ENCODE measurements at regions not wholly inside any gene's neighbourhood (a gene's known extent, or its start where the extent isn't known, plus 50 kb on each side); places are given as distances from the start of the nearest gene placed in this dataset.

- Histone ChIP-seq H3K9me3 (ENCODE audit: control insufficient read depth, insufficient read depth, low read length) (no peaks in the 10 kb centered on the region), H3K27me3 (ENCODE audit: control insufficient read depth, insufficient read depth, low read length) (no peaks in the 10 kb centered on the region), H3K4me3 (ENCODE audit: low read depth, low read length) (no peak overlapping the region), H3K27ac (ENCODE audit: low read depth, low read length) (no peak overlapping the region)
- CTCF ChIA-PET = no interaction called here
- POLR2A ChIA-PET = no interaction called here
- no peak for TF ChIP-seq CTCF (IDR thresholded peaks at IDR 0.05; ENCODE audit: low read depth, low read length)
- DNase-seq (ENCODE audit: low read depth, low spot score) = no peak
Observed at GRCh38 chr4:14583331-14583730, 418.9 kb upstream of the CPEB2 start.

- Histone ChIP-seq H3K27me3 (ENCODE audit: control insufficient read depth, insufficient read depth, low read length) (no peaks in the 10 kb centered on the region), H3K9me3 (ENCODE audit: control insufficient read depth, insufficient read depth, low read length) (no peaks in the 10 kb centered on the region), H3K4me3 (ENCODE audit: low read depth, low read length) (no peak overlapping the region), H3K27ac (ENCODE audit: low read depth, low read length) (no peak overlapping the region)
- ChIA-PET CTCF (no interaction called here), POLR2A (no interaction called here)
- TF ChIP-seq CTCF (IDR thresholded peaks at IDR 0.05; ENCODE audit: low read depth, low read length) = no peak
- no peak for DNase-seq (ENCODE audit: low read depth, low spot score)
Observed at GRCh38 chr4:14583752-14584151, 418.5 kb upstream of the CPEB2 start.

GRCh38 chr4:14592950-14593349, 409.3 kb upstream of the CPEB2 start:
- Histone ChIP-seq H3K27me3 (ENCODE audit: control insufficient read depth, insufficient read depth, low read length) (no peaks in the 10 kb centered on the region), H3K4me3 (ENCODE audit: low read depth, low read length) (no peak overlapping the region), H3K27ac (ENCODE audit: low read depth, low read length) (no peak overlapping the region), H3K9me3 (ENCODE audit: control insufficient read depth, insufficient read depth, low read length) (peaks cover 2% of the 10 kb centered on the region; the same call in 1 of the 2 replicates)
- ChIA-PET CTCF (no interaction called here), POLR2A (no interaction called here)
- no peak for TF ChIP-seq CTCF (IDR thresholded peaks at IDR 0.05; ENCODE audit: low read depth, low read length)
- no peak for DNase-seq (ENCODE audit: low read depth, low spot score)

- TF ChIP-seq CTCF (IDR thresholded peaks at IDR 0.05; ENCODE audit: low read depth, low read length) = no peak
- CTCF ChIA-PET = no interaction called here
- DNase-seq (ENCODE audit: low read depth, low spot score) = no peak
- no peak overlapping the region for H3K27ac ChIP-seq (ENCODE audit: low read depth, low read length)
- no peaks in the 10 kb centered on the region for H3K27me3 ChIP-seq (ENCODE audit: control insufficient read depth, insufficient read depth, low read length)
- H3K4me3 ChIP-seq (ENCODE audit: low read depth, low read length) = no peak overlapping the region
- H3K9me3 ChIP-seq (ENCODE audit: control insufficient read depth, insufficient read depth, low read length) = no peaks in the 10 kb centered on the region
- POLR2A ChIA-PET = no interaction called here
Observed at GRCh38 chr4:14596028-14596427, 406.3 kb upstream of the CPEB2 start.

- DNase-seq (ENCODE audit: low read depth, low spot score) = no peak
- ChIA-PET CTCF (no interaction called here), POLR2A (no interaction called here)
- H3K4me3 ChIP-seq (ENCODE audit: low read depth, low read length) = no peak overlapping the region
- H3K27me3 ChIP-seq (ENCODE audit: control insufficient read depth, insufficient read depth, low read length) = no peaks in the 10 kb centered on the region
- no peak for TF ChIP-seq CTCF (IDR thresholded peaks at IDR 0.05; ENCODE audit: low read depth, low read length)
- H3K9me3 ChIP-seq (ENCODE audit: control insufficient read depth, insufficient read depth, low read length) = no peaks in the 10 kb centered on the region
- H3K27ac ChIP-seq (ENCODE audit: low read depth, low read length) = no peak overlapping the region
Observed at GRCh38 chr4:14596437-14596836, 405.8 kb upstream of the CPEB2 start.
